GM12872 (cell line): ENCODE measurements at regions not wholly inside any gene's neighbourhood (a gene's known extent, or its start where the extent isn't known, plus 50 kb on each side); places are given as distances from the start of the nearest gene placed in this dataset.

Experiments
- CTCF ChIP-seq: IDR thresholded peaks from 3 replicates; pipeline ENCODE4 v1.5.1; 2011; ENCODE audit warnings: low read depth, mild to moderate bottlenecking, low read length, moderate library complexity; ENCODE audit not compliant: insufficient read depth

DNA sequence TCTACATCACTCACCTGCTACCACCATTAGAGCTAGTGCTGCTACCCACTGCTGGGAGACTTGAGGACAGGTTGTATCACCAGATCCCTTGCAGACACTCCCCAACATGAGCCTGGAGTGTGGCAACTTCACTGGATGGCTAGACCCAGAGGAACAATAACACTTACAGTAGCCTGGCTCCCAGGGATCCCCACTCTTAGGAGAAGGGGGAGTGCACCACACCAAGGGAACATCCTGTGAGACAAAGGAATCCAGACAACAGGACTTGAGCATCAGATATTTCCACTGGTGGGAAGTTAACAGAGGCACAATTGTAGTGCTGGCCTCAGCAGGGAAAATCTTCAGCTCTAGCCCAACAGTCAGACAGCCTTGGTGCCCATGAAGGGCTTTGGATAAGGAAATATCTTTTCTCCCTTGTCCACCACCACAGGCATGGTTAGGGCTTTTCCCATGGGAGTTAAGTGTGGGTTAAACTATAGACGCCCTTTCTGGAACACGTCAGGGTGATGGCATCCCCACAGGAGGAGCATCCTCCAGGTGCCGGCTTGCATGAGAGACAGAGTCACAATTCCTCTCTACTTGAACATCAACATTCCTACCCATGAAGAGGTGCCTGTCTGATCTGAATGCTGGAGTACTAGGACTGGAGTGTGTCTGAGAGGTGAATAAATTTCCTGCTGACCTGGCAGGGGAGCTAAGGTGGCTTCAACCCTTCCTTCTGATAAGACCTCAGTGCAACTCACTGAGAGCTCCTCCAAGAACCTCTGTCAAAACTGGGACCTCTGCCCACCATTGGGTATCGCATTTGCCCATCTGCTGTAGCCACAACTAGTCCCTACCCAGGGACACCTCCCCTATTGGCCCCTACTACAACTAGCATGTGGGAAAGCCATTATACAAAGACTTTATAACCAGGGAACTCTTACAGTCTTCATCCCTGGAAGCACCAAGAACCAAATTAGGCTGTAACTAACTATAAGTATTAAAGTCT is 55.4 kb upstream of the SIRPG start:
- TF ChIP-seq CTCF = no peak

- TF ChIP-seq CTCF = no peak
These were observed 54.4 kb upstream of the SIRPG start for GRCh38 chr20:1711826-1712601.

- TF ChIP-seq CTCF = no peak
These were observed 53.7 kb upstream of the SIRPG start for GRCh38 chr20:1711266-1711665.

GRCh38 chr20:1710484-1710883 is 52.9 kb upstream of the SIRPG start:
- no peak for TF ChIP-seq CTCF

GRCh38 chr20:1707588-1708449 is 50.2 kb upstream of the SIRPG start:
- no peak for TF ChIP-seq CTCF
